Colonic mucosa (tissue), 4 donors: ENCODE measurements at regions not wholly inside any gene's neighbourhood (a gene's known extent, or its start where the extent isn't known, plus 50 kb on each side); places are given as distances from the start of the nearest gene placed in this dataset.

Source experiments
- DNase-seq: peaks from one replicate; pipeline ENCODE4 v3.0.0-alpha.2; 2020
- H3K27ac ChIP-seq: fragments of 200-600 bp; one replicate; pipeline ENCODE4 v1.8.0; 2021
- H3K27me3 ChIP-seq: fragments of 200-600 bp; one replicate; pipeline ENCODE4 v1.8.0; 2021
- H3K36me3 ChIP-seq: fragments of 200-600 bp; one replicate; pipeline ENCODE4 v1.8.0; 2021
- H3K4me1 ChIP-seq: fragments of 200-600 bp; one replicate; pipeline ENCODE4 v1.8.0; 2021; ENCODE audit warnings: mild to moderate bottlenecking
- H3K4me3 ChIP-seq: fragments of 200-600 bp; one replicate; pipeline ENCODE4 v1.8.0; 2021
- H3K9ac ChIP-seq, 2 donors: one replicate each; pipeline ENCODE4 v1.7.0; 2013; ENCODE audit warnings: control low read depth in 2 of 2, low read depth in 2 of 2, low read length in 2 of 2
- H3K9me3 ChIP-seq: fragments of 200-600 bp; one replicate; pipeline ENCODE4 v1.8.0; 2021
- intact Hi-C: fragments of 100-400 bp; cut with DNase I; formaldehyde crosslinking; loops from one replicate; pipeline ENCODE4 v1.14.1; 2022
- TF ChIP-seq, protein P1 (sequence below): fragments of 200-600 bp; IDR thresholded peaks from one replicate; pipeline ENCODE4 v1.8.0; 2022; ENCODE audit warnings: antibody characterized with exemption, mild to moderate bottlenecking
- donor health status: healthy.
- donor health status: DM: no; HTN: no; CAD: no.
- donor health status: DM: no; HTN: no; CAD: no.

DNA sequence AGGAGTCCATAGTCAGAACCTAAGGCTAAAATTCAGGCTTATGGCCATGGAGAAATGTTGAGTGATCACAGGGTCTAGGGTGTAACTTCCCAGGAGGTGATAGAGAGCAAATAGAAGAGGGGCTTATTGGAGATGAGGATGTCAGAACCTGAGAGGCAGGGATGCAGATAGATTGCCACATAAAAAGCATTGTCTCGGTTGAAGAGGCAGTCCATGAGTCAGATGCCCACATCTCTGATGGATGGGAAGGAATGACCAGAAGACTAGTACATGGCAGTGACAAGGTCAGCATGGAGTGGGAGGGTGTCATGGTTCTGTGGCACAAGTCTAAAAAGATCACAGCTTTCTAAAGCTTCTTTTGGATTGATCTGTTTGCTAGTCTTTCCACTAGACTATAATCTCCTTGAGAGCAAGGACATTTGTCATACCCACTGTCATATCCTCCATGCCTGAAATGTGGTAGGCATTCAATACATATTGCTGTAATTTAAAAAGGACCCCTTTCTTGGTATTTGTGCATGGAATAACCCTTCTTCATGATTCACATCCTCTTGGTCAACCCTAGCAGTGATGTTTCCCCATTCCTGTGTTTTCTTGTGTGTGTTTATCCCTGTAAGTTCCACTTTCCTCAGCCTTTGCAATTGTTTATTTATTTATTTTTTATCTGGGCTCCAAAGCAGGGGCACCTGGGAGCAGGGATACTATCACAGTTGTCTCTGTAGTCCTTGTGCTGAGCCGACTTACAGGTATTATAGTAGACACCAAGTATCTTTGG, 613.4 kb upstream of the CFAP20DC start:
- Histone ChIP-seq H3K27me3 (no peaks in the 10 kb centered on the region), H3K4me1 (no peaks in the 10 kb centered on the region), H3K36me3 (no peaks in the 10 kb centered on the region), H3K9me3 (no peaks in the 10 kb centered on the region), H3K4me3 (no peak overlapping the region), H3K9ac (no peak overlapping the region), H3K27ac (no peak overlapping the region)
- no peak for DNase-seq
- intact Hi-C loops, result no loop called here
- TF ChIP-seq, protein P1, sequence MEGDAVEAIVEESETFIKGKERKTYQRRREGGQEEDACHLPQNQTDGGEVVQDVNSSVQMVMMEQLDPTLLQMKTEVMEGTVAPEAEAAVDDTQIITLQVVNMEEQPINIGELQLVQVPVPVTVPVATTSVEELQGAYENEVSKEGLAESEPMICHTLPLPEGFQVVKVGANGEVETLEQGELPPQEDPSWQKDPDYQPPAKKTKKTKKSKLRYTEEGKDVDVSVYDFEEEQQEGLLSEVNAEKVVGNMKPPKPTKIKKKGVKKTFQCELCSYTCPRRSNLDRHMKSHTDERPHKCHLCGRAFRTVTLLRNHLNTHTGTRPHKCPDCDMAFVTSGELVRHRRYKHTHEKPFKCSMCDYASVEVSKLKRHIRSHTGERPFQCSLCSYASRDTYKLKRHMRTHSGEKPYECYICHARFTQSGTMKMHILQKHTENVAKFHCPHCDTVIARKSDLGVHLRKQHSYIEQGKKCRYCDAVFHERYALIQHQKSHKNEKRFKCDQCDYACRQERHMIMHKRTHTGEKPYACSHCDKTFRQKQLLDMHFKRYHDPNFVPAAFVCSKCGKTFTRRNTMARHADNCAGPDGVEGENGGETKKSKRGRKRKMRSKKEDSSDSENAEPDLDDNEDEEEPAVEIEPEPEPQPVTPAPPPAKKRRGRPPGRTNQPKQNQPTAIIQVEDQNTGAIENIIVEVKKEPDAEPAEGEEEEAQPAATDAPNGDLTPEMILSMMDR, result no peak

DNA sequence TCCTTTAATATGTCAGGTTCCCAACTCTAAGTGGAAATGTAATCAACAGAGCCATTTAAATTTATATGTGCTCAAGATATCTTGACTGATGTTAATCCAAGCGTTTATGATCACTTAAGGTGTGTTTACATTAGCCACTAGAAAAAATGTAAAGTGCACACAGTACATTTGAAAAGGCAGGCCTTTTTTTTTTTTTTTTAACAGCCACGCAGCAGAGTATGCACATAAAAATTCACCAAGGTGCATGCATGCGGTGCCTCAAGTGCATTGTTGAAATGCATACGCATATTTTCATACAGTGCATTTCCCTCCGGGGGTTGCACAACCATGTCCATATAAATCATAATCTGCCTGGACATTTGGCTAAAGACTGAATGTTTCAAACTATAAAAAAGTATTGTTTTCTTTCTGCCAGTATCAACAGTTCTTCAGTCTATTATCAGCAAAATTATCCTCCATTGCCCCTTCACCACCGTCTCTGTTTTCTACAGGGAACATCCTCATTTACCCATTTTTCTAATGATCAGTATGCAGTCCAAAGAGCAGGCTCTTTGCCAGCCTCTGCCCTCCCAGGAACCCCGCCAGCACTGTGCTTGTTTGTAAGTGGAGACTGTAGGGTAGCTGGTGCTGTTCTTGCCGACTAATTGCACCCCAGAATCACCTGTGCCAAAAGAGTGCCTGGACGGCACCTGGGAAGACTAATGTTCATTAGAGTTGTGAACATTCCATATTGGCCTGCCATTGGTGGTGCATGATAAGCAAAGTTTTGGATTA, 611.2 kb upstream of the CFAP20DC start:
- Histone ChIP-seq H3K9me3 (no peaks in the 10 kb centered on the region), H3K36me3 (no peaks in the 10 kb centered on the region), H3K4me3 (no peak overlapping the region), H3K27me3 (no peaks in the 10 kb centered on the region), H3K9ac (no peak overlapping the region), H3K27ac (no peak overlapping the region), H3K4me1 (no peaks in the 10 kb centered on the region)
- TF ChIP-seq, protein P1, result no peak
- DNase-seq, result peak; percentile 32
- intact Hi-C loops, result no loop called here

DNA sequence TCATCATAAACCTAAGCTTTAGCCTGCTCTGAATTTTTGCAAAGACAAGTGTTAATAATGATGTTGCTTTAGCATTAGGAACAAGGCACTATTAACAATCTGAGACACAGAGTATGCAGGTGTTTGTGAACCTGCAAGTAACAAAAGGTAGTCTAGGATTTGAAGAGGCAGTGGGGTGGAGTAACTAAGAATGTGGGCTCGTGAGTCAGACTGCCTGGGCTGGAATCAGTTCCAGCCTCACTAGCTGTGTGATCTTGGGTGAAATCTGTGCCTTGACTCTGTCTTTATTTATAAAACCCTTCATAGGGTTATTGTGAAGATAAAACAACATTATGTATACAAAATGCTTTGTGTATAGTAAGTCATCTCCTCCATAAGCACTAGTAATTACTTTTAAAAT, 610.6 kb upstream of the CFAP20DC start:
- Histone ChIP-seq H3K27ac (no peak overlapping the region), H3K9me3 (no peaks in the 10 kb centered on the region), H3K9ac (peak overlapping the region in 1 of 2 donors; percentile 9), H3K27me3 (no peaks in the 10 kb centered on the region), H3K36me3 (no peaks in the 10 kb centered on the region), H3K4me1 (no peaks in the 10 kb centered on the region), H3K4me3 (no peak overlapping the region)
- intact Hi-C loops, result no loop called here
- TF ChIP-seq, protein P1, result no peak
- DNase-seq, result no peak

DNA sequence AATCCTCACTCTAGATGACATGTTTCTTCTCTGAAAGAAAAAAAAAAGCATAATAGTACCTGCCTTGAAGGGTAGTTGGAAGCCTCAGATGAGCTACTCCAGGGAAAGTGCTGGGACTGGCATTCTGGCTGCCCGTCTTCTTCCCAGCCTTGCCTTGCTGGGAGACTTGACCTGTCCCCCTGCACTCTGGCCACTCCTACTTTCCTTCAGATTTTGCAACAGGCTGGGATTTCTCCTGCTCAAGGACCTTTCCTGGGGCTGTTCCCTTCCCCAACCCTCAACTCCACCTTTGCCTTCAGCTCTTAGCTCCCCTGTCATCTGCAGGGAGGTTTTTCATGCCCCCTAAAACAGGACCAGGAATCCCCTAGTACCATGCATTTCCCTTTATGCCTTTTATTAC, 609.9 kb upstream of the CFAP20DC start:
- H3K9ac ChIP-seq, result no peak overlapping the region
- no peaks in the 10 kb centered on the region for H3K36me3 ChIP-seq
- DNase-seq, result no peak
- no peak overlapping the region for H3K4me3 ChIP-seq
- no peaks in the 10 kb centered on the region for H3K9me3 ChIP-seq
- H3K4me1 ChIP-seq, result no peaks in the 10 kb centered on the region
- H3K27me3 ChIP-seq, result no peaks in the 10 kb centered on the region
- TF ChIP-seq, protein P1, result no peak
- intact Hi-C loops, result no loop called here
- no peak overlapping the region for H3K27ac ChIP-seq

DNA sequence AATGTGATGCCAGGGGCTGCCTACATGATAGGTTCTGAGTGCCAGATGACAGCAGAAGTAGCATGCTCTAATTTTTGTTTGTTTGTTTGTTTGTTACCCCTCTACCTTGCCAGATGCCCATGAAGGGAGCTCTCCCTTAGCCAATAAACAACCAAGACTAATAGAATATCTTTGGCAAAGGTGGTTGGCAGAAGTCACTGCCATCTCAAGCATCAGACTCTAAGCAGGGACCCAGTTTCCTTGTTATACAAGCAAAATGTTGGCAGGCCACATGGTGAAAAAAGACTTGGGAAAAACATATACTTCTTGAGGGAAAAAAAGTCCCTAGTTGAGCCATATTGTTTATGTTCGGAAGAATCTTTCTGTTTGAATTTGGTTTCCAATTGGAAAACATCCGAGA, 609.0 kb upstream of the CFAP20DC start:
- TF ChIP-seq, protein P1, result no peak
- Histone ChIP-seq H3K4me1 (no peaks in the 10 kb centered on the region), H3K27ac (no peak overlapping the region), H3K9me3 (no peaks in the 10 kb centered on the region), H3K9ac (no peak overlapping the region), H3K4me3 (no peak overlapping the region), H3K36me3 (no peaks in the 10 kb centered on the region), H3K27me3 (no peaks in the 10 kb centered on the region)
- intact Hi-C loops, result no loop called here
- DNase-seq, result no peak
